NCI-H345 (cell line): ENCODE measurements at regions not wholly inside any gene's neighbourhood (a gene's known extent, or its start where the extent isn't known, plus 50 kb on each side); places are given as distances from the start of the nearest gene placed in this dataset.
"Not testable (repeated sequence)": the region's sequence is repeated elsewhere in the genome, so short reads cannot be mapped to it uniquely, and the experiment has no call there.

ENCODE experiments used
- DNase-seq: peaks from one replicate; lab custom pipeline; 2025; lab: John Stamatoyannopoulos, UW

DNA sequence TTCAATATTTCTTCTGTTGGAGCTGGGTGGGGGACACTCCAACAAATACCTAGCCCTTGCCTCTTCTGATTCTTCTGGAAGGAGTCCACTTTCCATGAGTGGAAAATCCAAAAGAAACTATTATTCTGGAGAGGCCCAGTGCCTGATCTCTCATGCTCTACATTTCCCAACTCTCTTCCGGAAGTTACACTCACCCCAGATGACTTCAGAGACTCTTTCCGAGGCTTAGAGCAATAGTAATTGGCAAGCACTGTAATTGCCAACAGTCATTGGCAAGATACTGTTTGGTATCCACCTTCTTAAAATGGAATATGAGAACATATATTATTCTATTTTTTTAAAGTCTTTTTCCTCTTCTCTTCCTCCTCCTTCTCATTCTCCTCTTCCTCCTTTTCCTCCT, 60.5 kb upstream of the CYRIA start:
- DNase-seq, result no peak

- DNase-seq, result peak; percentile 32
Measured at GRCh38 chr2:16725549-16725948, 59.9 kb upstream of the CYRIA start.

DNA sequence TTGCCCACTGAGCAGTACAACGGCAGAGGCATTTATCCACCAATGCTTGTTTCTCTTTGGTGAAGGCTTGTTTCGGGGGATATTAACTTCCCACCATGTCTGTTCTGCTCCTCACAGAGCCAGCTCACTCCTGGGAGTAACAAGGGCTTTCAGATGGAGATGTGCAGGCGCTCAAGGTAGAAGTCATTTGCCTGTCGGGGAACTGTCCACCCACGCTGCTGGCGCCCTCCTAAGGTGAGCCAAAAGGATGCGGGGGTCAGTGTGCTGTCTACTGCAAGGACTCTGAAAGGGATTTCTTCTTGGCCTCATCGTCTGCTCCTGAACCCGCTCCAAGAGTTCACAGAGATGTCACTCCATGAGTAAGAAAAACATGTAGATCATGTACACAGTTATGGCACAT, 57.0 kb upstream of the CYRIA start:
- no peak for DNase-seq

DNA sequence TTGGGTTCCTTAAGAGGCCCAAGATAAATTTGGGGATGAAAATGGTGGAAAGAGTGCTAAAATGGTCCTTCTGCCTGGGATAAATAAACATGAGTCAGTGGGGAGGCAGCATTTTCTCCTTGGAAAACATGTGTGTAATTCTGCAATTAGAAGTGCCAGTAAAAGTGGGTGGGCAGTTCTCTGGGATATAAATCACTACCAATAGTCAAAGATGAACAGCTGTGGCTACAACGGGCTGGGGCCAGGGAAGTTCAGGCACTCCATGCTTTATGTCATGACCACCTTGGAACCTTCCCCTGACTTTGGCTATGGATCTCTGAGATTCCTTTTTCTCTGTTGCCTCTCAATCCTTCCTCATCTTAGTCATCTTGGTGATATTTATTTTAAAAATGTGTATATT, 56.5 kb upstream of the CYRIA start:
- DNase-seq, result no peak

GRCh38 chr2:16721529-16721928, 55.9 kb upstream of the CYRIA start:
- not testable (repeated sequence) for DNase-seq

DNA sequence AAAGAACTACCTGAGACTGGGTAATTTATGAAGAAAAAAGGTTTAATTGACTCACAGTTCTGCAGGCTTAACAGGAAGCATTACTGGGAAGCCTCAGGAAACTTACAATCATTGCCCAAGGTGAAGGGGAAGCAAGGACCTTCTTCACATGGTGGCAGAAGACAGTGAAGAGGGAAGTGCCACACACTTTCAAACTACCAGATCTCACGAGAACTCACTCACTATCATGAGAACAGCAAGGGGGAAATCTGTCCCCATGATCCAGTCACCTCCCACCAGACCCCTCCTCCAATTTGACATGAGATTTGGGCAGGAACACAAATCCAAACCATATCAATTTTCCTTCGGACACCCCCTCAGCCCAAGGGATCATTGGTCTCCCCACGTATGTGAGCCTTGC, 55.1 kb upstream of the CYRIA start:
- not testable (repeated sequence) for DNase-seq

GRCh38 chr2:16719485-16719808, 53.8 kb upstream of the CYRIA start:
- DNase-seq, result no peak

- DNase-seq, result no peak
Measured at GRCh38 chr2:16718576-16719484, 53.2 kb upstream of the CYRIA start.

GRCh38 chr2:16717477-16717876, 51.8 kb upstream of the CYRIA start:
- no peak for DNase-seq

GRCh38 chr2:16716944-16717343, 51.3 kb upstream of the CYRIA start:
- no peak for DNase-seq

- DNase-seq, result no peak
Measured at GRCh38 chr2:16716024-16716423, 50.4 kb upstream of the CYRIA start.
